ENCODE measurements at regions not wholly inside any gene's neighbourhood (a gene's known extent, or its start where the extent isn't known, plus 50 kb on each side); places are given as distances from the start of the nearest gene placed in this dataset.

DNA sequence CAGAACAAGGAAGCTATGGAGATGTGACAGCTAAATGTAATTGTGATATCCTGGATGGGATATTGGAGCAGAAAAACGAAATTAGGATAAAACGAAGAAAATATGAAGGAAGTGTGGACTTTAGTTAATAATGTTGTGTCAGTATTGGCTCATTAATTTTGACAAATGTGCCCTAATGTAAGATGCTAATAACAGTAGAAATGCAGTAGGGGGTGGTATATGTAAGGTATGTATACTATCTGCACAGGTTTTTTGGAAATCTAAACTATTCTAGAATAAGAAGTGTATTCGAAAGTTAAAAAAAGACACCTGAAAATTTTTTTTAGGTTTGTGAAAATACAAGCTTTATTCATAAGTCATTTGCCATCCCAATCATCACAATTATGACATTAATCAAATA, 421.4 kb upstream of the B3GALT2 start:
- Histone ChIP-seq H3K27me3 (ENCODE audit: control insufficient read depth, low read length) (no peaks in the 10 kb centered on the region), H3K27ac (ENCODE audit: low read depth, low read length) (no peak overlapping the region), H3K4me2 (ENCODE audit: low read length) (no peak overlapping the region), H3K9me2 (replicated peaks; ENCODE audit: control insufficient read depth, low read length) (no peaks in the 10 kb centered on the region), H3K4me1 (ENCODE audit: control insufficient read depth, low read length) (no peaks in the 10 kb centered on the region), H3K4me3 (ENCODE audit: low read length) (no peak overlapping the region), H3F3A (ENCODE audit: control insufficient read depth, insufficient read depth) (no peaks in the 10 kb centered on the region), H3K9me3 (ENCODE audit: control insufficient read depth, insufficient read depth, low read length) (no peaks in the 10 kb centered on the region), H3K36me3 (ENCODE audit: control insufficient read depth, low read length) (no peaks in the 10 kb centered on the region), H3K79me2 (ENCODE audit: control insufficient read depth, low read length) (no peaks in the 10 kb centered on the region), H4K20me1 (ENCODE audit: control insufficient read depth, insufficient read depth, low read depth, low read length) (no peaks in the 10 kb centered on the region)
- TF ChIP-seq EZH2phosphoT487 (IDR thresholded peaks at IDR 0.05; ENCODE audit: borderline replicate concordance, low read length), result no peak
- TF ChIP-seq, protein P1, sequence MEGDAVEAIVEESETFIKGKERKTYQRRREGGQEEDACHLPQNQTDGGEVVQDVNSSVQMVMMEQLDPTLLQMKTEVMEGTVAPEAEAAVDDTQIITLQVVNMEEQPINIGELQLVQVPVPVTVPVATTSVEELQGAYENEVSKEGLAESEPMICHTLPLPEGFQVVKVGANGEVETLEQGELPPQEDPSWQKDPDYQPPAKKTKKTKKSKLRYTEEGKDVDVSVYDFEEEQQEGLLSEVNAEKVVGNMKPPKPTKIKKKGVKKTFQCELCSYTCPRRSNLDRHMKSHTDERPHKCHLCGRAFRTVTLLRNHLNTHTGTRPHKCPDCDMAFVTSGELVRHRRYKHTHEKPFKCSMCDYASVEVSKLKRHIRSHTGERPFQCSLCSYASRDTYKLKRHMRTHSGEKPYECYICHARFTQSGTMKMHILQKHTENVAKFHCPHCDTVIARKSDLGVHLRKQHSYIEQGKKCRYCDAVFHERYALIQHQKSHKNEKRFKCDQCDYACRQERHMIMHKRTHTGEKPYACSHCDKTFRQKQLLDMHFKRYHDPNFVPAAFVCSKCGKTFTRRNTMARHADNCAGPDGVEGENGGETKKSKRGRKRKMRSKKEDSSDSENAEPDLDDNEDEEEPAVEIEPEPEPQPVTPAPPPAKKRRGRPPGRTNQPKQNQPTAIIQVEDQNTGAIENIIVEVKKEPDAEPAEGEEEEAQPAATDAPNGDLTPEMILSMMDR (IDR thresholded peaks at IDR 0.05; ENCODE audit: low read depth, low read length, poor library complexity, severe bottlenecking), result no peak

DNA sequence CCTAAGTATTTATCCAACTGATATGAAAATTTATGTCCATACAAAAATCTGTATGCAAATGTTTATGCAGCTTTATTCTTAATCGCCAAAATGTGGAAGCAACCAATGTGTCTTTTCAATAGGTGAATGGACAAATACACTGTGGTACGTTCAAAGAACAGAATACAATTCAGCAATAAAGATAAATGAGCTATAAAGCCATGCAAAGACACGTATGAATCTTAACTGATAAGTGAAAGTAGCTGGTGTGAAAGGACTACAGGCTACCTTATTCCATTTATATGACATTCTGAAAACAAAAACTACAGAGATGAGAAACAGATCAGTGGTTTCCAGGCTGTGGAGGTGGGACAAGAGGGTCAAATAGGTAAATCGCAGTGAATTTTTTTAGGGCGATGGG, 419.6 kb upstream of the B3GALT2 start:
- H3K9me2 ChIP-seq (replicated peaks; ENCODE audit: control insufficient read depth, low read length), result no peaks in the 10 kb centered on the region
- H3K27ac ChIP-seq (ENCODE audit: low read depth, low read length), result no peak overlapping the region
- H3K36me3 ChIP-seq (ENCODE audit: control insufficient read depth, low read length), result no peaks in the 10 kb centered on the region
- no peaks in the 10 kb centered on the region for H3F3A ChIP-seq (ENCODE audit: control insufficient read depth, insufficient read depth)
- no peaks in the 10 kb centered on the region for H3K9me3 ChIP-seq (ENCODE audit: control insufficient read depth, insufficient read depth, low read length)
- H3K4me2 ChIP-seq (ENCODE audit: low read length), result no peak overlapping the region
- H3K4me3 ChIP-seq (ENCODE audit: low read length), result no peak overlapping the region
- H3K4me1 ChIP-seq (ENCODE audit: control insufficient read depth, low read length), result no peaks in the 10 kb centered on the region
- no peaks in the 10 kb centered on the region for H3K27me3 ChIP-seq (ENCODE audit: control insufficient read depth, low read length)
- no peaks in the 10 kb centered on the region for H3K79me2 ChIP-seq (ENCODE audit: control insufficient read depth, low read length)
- TF ChIP-seq EZH2phosphoT487 (IDR thresholded peaks at IDR 0.05; ENCODE audit: borderline replicate concordance, low read length), result no peak
- TF ChIP-seq, protein P1 (IDR thresholded peaks at IDR 0.05; ENCODE audit: low read depth, low read length, poor library complexity, severe bottlenecking), result no peak
- H4K20me1 ChIP-seq (ENCODE audit: control insufficient read depth, insufficient read depth, low read depth, low read length), result no peaks in the 10 kb centered on the region

DNA sequence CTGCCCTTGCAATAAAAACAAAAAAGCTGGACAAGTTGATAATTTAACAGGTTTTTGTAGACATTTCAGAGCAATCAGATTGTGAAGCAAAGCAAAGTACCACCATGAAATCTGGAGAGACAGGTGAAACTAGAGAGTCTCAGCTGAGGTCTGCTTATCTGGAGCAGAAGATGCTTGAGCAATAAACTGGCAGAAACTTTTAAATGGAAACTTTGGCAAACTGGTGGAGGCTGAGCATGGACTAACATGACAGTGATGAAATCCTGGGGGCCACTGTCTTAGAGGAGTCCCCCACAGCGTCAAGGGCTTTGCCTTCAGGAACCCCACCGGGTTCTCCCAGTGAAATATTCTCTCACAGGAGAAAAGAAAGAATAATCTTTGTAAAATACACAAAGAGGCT, 416.3 kb upstream of the B3GALT2 start:
- Histone ChIP-seq H3K27ac (ENCODE audit: low read depth, low read length) (no peak overlapping the region), H3K4me3 (ENCODE audit: low read length) (no peak overlapping the region), H3K27me3 (ENCODE audit: control insufficient read depth, low read length) (no peaks in the 10 kb centered on the region), H3K79me2 (ENCODE audit: control insufficient read depth, low read length) (no peaks in the 10 kb centered on the region), H3K9me2 (replicated peaks; ENCODE audit: control insufficient read depth, low read length) (no peaks in the 10 kb centered on the region), H3K4me2 (ENCODE audit: low read length) (no peak overlapping the region), H3K9me3 (ENCODE audit: control insufficient read depth, insufficient read depth, low read length) (no peaks in the 10 kb centered on the region), H3K36me3 (ENCODE audit: control insufficient read depth, low read length) (no peaks in the 10 kb centered on the region), H3F3A (ENCODE audit: control insufficient read depth, insufficient read depth) (no peaks in the 10 kb centered on the region), H4K20me1 (ENCODE audit: control insufficient read depth, insufficient read depth, low read depth, low read length) (no peaks in the 10 kb centered on the region), H3K4me1 (ENCODE audit: control insufficient read depth, low read length) (no peaks in the 10 kb centered on the region)
- TF ChIP-seq, protein P1 (IDR thresholded peaks at IDR 0.05; ENCODE audit: low read depth, low read length, poor library complexity, severe bottlenecking), result no peak
- no peak for TF ChIP-seq EZH2phosphoT487 (IDR thresholded peaks at IDR 0.05; ENCODE audit: borderline replicate concordance, low read length)
